DMS153 (cell line): ENCODE measurements at regions not wholly inside any gene's neighbourhood (a gene's known extent, or its start where the extent isn't known, plus 50 kb on each side); places are given as distances from the start of the nearest gene placed in this dataset.

Source experiments
- DNase-seq: peaks from one replicate; lab custom pipeline; 2025; lab: John Stamatoyannopoulos, UW

GRCh38 chr6:3643921-3644738, 107.4 kb downstream of the PXDC1 start:
- no peak for DNase-seq

- DNase-seq, result no peak
Observed at GRCh38 chr6:3640868-3641267, 110.6 kb downstream of the PXDC1 start.

- DNase-seq, result no peak
Observed at GRCh38 chr6:3638662-3639061, 112.9 kb downstream of the PXDC1 start.

GRCh38 chr6:3636060-3636459, 115.5 kb downstream of the PXDC1 start:
- no peak for DNase-seq

GRCh38 chr6:3635482-3635881, 116.0 kb downstream of the PXDC1 start:
- no peak for DNase-seq

- DNase-seq, result no peak
Observed at GRCh38 chr6:3634280-3634816, 117.2 kb downstream of the PXDC1 start.

- no peak for DNase-seq
Observed at GRCh38 chr6:3633711-3634110, 117.8 kb downstream of the PXDC1 start.

- DNase-seq, result no peak
Observed at GRCh38 chr6:3631877-3632276, 119.6 kb downstream of the PXDC1 start.

GRCh38 chr6:3631186-3631585, 120.3 kb downstream of the PXDC1 start:
- DNase-seq, result no peak

GRCh38 chr6:3630258-3630835, 121.2 kb downstream of the PXDC1 start:
- DNase-seq, result no peak

- peak; percentile 72 for DNase-seq
Observed at GRCh38 chr6:3627956-3628835, 123.3 kb downstream of the PXDC1 start.

- peak; percentile 8 for DNase-seq
Observed at GRCh38 chr6:3627501-3627900, 124.0 kb downstream of the PXDC1 start.

GRCh38 chr6:3625980-3626563, 125.4 kb downstream of the PXDC1 start:
- no peak for DNase-seq

GRCh38 chr6:3625149-3625979, 126.1 kb downstream of the PXDC1 start:
- no peak for DNase-seq

- no peak for DNase-seq
Observed at GRCh38 chr6:3624250-3625136, 127.0 kb downstream of the PXDC1 start.

- DNase-seq, result no peak
Observed at GRCh38 chr6:3623451-3624249, 127.9 kb downstream of the PXDC1 start.

GRCh38 chr6:3621411-3621810, 130.1 kb downstream of the PXDC1 start:
- no peak for DNase-seq

GRCh38 chr6:3620937-3621336, 130.6 kb downstream of the PXDC1 start:
- DNase-seq, result no peak

GRCh38 chr6:3620389-3620788, 131.1 kb downstream of the PXDC1 start:
- DNase-seq, result no peak
